HCEC 1CT (cell line): ENCODE measurements at regions not wholly inside any gene's neighbourhood (a gene's known extent, or its start where the extent isn't known, plus 50 kb on each side); places are given as distances from the start of the nearest gene placed in this dataset.
"Not testable (repeated sequence)": the region's sequence is repeated elsewhere in the genome, so short reads cannot be mapped to it uniquely, and the experiment has no call there.

Experiments used
- DNase-seq: peaks from one replicate; pipeline ENCODE4 v3.0.0-alpha.2; 2017

DNA sequence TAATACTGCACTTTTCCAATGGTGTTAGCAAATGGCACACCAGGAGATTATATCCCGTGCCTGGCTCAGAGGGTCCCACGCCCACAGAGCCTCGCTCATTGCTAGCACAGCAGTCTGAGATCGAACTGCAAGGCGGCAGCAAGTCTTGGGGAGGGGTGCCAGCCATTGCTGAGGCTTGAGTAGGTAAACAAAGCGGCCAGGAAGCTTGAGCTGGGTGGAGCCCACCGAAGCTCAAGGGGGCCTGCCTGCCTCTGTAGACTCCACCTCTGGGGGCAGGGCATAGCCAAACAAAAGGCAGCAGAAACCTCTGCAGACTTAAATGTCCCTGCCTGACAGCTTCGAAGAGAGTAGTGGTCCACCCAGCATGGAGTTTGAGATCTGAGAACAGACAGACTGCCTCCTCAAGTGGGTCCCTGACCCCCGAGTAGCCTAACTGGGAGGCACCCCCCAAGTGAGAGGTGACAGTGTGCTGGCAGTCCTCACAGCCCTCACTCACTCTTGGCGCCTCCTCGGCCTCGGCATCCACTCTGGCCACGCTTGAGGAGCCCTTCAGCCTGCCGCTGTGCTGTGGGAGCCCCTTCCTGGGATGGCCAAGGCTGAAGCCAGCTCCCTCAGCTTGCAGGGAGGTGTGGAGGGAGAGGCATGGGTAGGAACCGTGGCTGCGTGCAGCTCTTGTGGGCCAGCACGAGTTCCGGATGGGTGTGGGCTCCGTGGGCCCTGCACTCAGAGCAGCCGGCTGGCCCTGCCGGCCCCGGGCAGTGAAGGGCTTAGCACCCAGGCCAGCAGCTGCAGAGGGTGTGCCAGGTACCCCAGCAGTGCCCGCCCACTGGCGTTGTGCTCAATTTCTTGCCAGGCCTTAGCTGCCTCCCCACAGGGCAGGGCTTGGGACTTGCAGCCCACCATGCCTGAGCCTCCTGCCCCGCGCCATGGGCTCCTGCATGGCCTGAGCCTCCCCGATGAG is 188.0 kb downstream of the MMUT start:
- not testable (repeated sequence) for DNase-seq

GRCh38 chr6:49269190-49269589 is 193.9 kb downstream of the MMUT start:
- peak; percentile 62 for DNase-seq

- DNase-seq, result no peak
These were observed 198.1 kb downstream of the MMUT start for GRCh38 chr6:49264909-49265308.

GRCh38 chr6:49264496-49264895 is 198.6 kb downstream of the MMUT start:
- no peak for DNase-seq

DNA sequence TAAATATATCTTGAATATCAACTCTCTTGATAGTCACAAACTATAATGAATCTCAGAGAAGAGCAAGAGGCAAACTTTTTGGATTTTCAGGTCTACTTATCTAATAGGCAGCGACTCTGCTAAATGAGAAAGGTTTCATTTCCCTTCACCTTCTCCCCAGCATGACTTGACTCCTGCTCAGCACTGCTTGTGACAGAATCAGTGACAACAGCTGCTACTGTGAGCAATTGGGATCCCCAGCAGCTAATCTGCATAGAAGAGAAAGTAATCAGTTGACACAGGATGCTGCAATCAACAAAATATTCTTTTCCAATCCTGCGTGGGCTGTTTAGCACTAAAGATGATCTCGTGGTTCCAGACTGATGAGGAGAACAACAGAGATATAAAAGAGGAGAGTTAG is 205.5 kb downstream of the MMUT start:
- no peak for DNase-seq

DNA sequence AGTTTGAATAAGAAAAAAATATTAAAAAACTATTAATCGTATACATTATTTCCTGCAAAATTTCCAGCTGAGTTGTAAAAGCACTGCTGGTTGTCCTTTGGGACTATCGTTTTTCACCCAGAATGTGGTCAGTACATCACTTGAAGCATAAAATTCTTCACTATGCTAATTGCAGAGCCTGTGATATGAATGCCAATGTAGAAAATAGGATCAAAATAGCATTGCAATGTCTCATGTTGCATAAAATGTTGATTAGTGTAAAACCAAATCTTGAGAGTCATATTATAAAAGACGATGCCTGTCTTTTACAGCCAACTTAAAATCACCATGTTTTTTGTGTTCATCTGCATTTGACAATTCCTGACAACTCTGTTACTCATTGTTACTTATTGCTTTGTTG is 207.7 kb downstream of the MMUT start:
- DNase-seq, result no peak

DNA sequence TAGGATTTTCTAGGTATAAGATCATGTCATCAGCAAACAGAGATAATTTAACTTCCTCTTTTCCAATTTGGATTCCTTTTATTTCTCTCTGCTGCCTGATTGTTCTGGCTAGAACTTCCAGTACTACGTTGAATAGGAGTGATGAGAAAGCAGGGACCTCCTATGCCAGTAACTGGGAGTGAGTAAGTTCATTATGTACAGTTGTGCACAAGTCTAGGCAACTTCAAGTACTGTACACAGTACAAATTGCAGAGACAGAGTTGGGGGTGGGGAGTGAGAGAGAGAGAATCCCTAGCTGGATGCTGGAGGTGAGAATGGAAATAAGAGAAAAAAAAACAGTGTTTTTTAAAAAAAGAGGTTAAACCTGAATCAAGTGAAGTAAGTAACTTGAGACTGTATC is 210.2 kb downstream of the MMUT start:
- no peak for DNase-seq

GRCh38 chr6:49233483-49233882 is 229.6 kb downstream of the MMUT start:
- DNase-seq, result peak; percentile 6

DNA sequence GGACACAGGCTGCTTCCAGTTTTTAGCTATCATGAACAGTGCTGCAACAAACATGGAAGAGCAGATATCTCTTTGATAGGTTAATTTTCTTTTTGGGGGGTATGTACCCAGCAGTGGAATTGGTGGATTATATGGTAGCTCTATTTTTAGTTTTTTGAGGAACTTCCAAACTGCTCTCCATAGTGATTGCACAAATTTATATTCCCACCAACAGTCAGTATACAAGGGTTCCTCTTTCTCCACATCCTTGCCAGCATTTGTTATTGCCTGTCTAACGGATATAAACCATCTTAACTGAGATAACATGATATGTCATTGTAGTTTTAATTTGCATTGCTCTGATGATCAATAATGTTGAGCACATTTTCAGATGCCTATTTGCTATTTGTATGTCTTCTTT is 237.6 kb downstream of the MMUT start:
- DNase-seq, result no peak

- no peak for DNase-seq
These were observed 242.8 kb downstream of the MMUT start for GRCh38 chr6:49220293-49220692.

DNA sequence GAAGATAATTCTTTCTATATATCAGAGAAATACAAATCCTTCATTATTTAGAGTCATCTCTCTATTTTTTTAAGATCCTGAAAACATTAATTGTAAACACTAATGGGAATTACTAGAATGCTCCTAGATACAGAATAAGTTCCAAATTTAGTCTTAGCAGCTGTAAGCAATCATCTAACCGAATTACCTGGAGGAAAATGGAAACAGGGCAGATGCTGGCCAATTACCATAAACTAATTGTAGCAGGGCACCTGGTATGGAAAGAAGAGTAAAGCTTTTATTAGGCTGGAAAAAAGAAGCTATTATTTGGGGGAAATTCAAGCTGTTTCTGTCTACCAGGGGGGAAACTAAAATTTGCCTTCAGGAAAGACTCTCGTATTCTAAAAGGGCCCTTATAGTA is 257.5 kb downstream of the MMUT start:
- DNase-seq, result no peak

DNA sequence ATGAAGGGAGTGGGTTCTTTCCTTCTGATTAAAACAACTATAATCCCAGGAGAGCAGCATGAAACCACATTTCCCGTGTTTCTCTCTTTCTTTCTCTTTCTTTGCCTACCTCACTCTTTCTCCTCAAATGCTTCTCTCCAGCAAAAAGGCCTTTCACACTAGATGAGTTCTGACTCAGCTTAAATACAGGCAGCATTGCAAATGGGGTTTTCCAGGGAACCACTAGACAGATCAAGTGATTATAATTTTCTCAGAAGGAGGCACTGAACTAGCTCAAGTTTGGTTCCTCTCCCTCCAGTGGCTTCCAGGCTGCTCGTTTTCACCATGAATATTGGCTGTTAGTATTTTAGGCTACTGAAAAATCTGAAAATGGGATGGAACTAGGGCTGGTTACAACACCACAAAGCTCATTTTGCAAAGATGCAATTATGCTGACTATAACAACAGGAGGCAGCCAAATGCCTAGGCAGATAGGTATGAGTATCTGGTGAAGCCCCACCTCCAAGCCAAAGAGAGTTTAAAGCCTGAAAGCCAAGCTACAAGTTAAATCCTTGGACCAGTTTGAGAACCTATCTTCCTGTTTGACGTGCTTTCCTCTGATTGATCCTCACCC is 260.0 kb downstream of the MMUT start:
- no peak for DNase-seq

DNA sequence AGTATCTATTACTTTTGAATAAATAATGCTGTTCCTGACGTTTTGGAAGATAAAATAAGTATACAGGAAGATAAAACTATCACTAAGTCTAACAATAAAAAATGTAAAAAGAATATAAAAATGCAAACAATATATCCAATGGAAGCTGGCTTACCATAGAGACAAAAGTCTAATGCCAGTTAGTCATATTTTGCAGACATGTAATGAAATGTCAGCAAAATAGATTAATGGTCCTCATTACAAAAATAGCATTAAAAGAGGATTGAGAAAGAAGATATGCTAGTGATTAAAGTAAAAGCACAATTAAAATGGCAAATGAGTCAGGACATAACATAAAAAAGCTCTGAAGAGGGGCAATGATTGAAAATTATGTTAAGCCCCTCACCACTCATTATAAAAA is 265.0 kb downstream of the MMUT start:
- DNase-seq, result no peak

GRCh38 chr6:49162379-49162778 is 300.7 kb downstream of the MMUT start:
- DNase-seq, result not testable (repeated sequence)

- no peak for DNase-seq
These were observed 307.7 kb downstream of the MMUT start for GRCh38 chr6:49155316-49155715.

DNA sequence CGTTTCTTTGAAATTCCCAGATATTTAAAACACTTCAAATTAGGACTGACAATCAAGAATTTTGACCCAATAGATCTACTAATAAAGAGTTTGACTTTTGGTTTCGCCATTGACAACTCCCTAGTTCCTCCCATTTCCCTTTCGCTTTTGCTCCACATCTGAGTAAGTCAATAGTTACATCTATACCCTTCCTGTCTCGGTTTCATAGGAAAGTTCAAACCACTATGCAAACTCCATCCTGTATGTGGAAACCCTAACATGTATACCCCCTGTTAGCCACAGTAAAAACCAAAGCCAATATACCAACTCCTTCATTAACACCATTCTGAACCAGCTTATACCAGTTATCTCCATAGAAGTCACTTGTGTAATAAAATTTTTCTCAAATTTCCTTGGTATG is 311.1 kb downstream of the MMUT start:
- DNase-seq, result peak; percentile 2

DNA sequence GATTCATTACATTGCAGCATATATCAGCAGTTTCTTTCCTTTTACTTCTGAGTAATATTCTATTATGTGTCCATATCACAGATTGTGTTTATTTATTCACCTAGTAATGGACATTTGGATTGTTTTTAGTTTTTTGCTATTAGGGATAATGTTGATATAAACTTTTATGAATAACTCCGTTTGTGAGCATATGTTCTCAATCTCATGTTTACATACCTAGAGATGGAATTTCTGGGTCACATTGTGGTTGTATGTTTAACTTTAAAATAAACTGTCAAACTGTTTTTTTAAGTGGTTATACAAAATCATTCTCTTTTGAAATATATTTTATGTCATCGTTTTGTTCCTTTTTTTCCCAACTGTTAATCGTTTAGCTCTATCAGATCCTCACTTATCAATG is 311.6 kb downstream of the MMUT start:
- DNase-seq, result peak; percentile 74

- no peak for DNase-seq
These were observed 312.0 kb downstream of the MMUT start for GRCh38 chr6:49151033-49151432.

GRCh38 chr6:49145280-49145679 is 317.8 kb downstream of the MMUT start:
- DNase-seq, result no peak

DNA sequence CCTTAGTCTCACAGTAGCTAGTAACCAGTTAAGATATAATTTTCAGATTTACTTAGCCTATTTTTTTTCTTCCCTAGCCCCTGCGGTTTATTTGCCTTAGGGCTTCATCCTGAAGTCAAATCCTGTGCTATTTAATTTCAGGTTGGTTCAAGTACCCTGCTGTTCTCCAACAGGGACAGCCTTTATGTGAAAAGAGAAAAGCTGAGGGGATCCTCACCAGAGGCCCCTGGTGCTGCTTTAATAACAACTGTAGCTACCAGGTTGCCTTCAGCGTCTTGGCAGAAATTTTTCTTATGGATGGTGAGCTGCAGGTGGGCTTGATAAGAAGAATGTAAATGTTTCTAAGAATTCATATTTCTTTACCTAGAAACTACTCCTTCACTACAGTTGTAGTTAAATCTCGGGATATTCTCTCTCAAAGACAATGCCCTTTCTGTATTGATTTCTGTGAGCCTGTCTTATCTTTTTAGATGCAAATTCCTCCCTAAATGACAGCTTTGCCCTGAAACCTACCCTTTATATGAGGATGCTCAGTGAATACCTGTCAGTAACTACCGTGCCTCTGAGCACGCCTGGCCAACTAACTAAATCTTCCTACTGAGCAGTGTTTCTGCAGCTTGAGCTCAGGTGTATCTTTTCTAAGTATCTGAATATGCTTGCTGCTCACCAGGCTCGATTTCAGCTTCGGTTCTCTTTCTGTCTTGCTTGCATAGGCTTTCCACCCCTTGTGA is 320.5 kb downstream of the MMUT start:
- DNase-seq, result no peak

DNA sequence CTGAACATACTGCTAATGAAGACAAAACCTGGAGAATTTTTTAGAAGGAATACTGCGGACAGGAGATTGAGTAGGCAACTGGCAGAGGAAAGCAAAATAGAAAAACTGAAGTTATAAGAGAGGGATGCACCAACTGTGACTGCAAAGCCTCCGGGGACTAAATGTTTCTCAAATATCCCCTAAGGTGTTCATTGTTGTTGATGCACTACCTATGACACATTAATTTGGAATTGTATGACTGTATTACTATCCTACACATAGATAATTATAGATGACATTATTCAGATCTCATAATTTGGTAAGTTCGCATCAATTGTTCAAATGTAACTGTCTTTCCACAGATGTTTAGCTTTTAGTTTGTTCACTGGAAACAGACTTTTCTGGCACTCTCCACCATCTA is 341.1 kb downstream of the MMUT start:
- DNase-seq, result no peak

- DNase-seq, result peak; percentile 12
These were observed 344.6 kb downstream of the MMUT start for GRCh38 chr6:49118478-49118877.

DNA sequence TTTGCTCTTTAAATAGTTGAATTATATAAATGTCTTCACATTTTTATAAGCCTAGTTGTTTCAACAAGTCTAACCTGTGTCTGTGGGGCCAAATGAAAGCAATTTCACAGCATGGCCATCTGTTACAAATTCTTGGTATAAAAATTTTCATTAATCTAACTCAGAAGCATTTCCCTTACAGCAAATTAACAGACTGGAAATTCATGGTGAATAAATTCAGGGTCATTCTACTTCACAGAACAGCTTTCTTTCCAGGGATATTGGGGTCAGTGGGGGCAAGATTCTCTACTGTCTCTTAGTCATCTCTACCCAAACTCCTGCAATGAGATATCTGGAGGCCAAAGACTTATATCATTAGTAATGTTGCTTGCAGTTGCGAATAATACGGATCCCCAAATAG is 352.1 kb downstream of the MMUT start:
- DNase-seq, result no peak

GRCh38 chr6:49097664-49098063 is 365.4 kb downstream of the MMUT start:
- not testable (repeated sequence) for DNase-seq
